Skeletal muscle satellite cell (primary cell): ENCODE measurements at regions not wholly inside any gene's neighbourhood (a gene's known extent, or its start where the extent isn't known, plus 50 kb on each side); places are given as distances from the start of the nearest gene placed in this dataset.

Experiments
- H3K27me3 ChIP-seq: 2 replicates; pipeline ENCODE4 v1.7.0; 2013; ENCODE audit warnings: low read length; ENCODE audit not compliant: control insufficient read depth, insufficient read depth
- H3K36me3 ChIP-seq: 2 replicates; pipeline ENCODE4 v1.7.0; 2013; ENCODE audit warnings: mild to moderate bottlenecking, control low read depth, low read length; ENCODE audit not compliant: insufficient read depth
- H3K4me1 ChIP-seq: 2 replicates; pipeline ENCODE4 v1.7.0; 2013; ENCODE audit warnings: low read length; ENCODE audit not compliant: control insufficient read depth, insufficient read depth
- H3K4me2 ChIP-seq: 2 replicates; pipeline ENCODE4 v1.7.0; 2013; ENCODE audit warnings: mild to moderate bottlenecking, low read length
- H3K4me3 ChIP-seq: 2 replicates; pipeline ENCODE4 v1.7.0; 2013; ENCODE audit warnings: low read length
- H3K9ac ChIP-seq: 2 replicates; pipeline ENCODE4 v1.7.0; 2013; ENCODE audit warnings: mild to moderate bottlenecking, low read depth, low read length, moderate library complexity
- H3K9me3 ChIP-seq: replicated peaks from 2 replicates; pipeline ENCODE4 v1.7.0; 2013; ENCODE audit warnings: mild to moderate bottlenecking, control low read depth, low read length

DNA sequence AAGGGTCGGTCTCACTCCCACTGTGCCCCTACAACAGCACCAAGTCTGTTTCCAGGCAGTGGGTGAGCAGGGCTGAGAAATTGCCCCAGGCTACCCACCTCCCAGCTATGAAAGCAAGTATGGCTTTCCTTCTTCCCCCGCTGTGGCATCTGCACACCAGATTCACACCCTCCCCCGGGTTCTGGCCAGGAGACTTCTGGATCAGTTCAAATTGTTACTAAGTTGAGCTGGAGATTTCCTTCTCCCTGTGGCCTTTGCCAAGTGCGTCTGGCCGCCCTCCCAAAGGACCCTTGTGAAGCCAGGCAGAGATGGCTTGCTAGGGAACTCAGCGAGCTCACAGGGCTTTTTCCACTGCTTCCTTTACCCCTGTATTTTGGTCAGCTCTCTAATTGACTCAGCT is 555.4 kb downstream of the SH2D4B start:
- Histone ChIP-seq H3K4me2 (no peak overlapping the region), H3K4me3 (no peak overlapping the region), H3K9me3 (peaks cover 9% of the 10 kb centered on the region), H3K36me3 (no peaks in the 10 kb centered on the region), H3K9ac (no peak overlapping the region), H3K4me1 (no peaks in the 10 kb centered on the region), H3K27me3 (no peaks in the 10 kb centered on the region)

DNA sequence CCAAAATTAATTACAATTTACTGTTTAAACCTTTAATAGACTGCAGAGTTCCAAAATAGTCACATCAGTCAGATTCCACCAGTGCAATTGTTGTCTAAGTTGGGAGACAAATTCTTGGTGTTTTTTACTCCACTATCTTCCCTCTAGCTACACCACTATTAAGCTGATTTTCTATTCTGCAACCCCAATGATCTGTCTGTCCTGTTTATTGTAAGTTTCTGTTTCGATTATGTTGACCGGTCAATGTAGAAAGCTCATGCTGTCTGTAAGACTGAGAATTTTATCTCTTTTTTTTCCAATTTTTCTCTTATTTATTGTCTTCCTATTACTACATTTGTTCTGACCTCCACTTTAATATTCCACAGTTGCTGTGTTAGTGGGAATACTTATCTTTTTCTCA is 557.5 kb downstream of the SH2D4B start:
- H3K9ac ChIP-seq: no peak overlapping the region
- no peaks in the 10 kb centered on the region for H3K36me3 ChIP-seq
- H3K4me3 ChIP-seq: no peak overlapping the region
- no peaks in the 10 kb centered on the region for H3K4me1 ChIP-seq
- no peaks in the 10 kb centered on the region for H3K27me3 ChIP-seq
- no peak overlapping the region for H3K4me2 ChIP-seq
- H3K9me3 ChIP-seq: peaks cover 9% of the 10 kb centered on the region

DNA sequence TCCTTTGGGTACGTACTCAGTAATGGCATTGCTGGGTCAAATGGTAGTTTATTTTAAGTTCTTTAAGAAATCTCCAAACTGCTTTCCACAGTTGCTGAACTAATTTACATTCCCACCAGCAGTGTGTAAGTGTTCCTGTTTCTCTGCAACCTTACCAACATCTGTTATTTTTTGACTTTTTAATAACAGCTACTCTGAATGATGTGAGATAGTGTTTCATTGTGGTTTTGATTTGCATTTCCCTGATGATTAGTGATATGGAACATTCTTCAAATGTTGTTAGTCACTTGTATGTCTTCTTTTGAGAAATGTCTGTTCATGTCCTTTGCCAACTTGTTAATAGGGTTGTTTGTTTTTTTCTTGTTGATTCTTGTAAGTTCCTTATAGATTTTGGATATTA is 558.9 kb downstream of the SH2D4B start:
- H3K9ac ChIP-seq: no peak overlapping the region
- H3K4me2 ChIP-seq: no peak overlapping the region
- H3K4me1 ChIP-seq: no peaks in the 10 kb centered on the region
- peaks cover 9% of the 10 kb centered on the region for H3K9me3 ChIP-seq
- H3K27me3 ChIP-seq: no peaks in the 10 kb centered on the region
- H3K36me3 ChIP-seq: no peaks in the 10 kb centered on the region
- H3K4me3 ChIP-seq: no peak overlapping the region

DNA sequence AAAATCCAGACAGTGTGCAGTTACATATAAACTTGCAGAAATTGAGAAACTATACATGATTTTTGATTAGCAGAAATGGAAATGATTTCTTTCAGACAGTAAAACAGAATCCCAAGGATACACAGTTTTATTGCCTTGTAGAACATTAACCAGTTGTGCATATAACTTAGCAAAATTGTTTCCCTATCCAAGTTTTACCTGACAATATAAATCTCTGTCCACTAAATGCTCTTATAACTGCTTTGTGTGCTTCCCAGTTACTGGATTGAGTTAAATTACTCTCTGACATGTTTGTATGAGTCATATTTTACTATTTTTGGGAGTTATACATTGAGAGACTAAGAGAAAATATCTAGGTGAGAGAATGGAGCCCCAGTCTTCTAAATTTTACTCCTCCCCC is 563.4 kb downstream of the SH2D4B start:
- H3K4me3 ChIP-seq: no peak overlapping the region
- H3K27me3 ChIP-seq: no peaks in the 10 kb centered on the region
- H3K9me3 ChIP-seq: peaks cover 6% of the 10 kb centered on the region
- no peaks in the 10 kb centered on the region for H3K36me3 ChIP-seq
- no peaks in the 10 kb centered on the region for H3K4me1 ChIP-seq
- H3K4me2 ChIP-seq: no peak overlapping the region
- H3K9ac ChIP-seq: no peak overlapping the region

DNA sequence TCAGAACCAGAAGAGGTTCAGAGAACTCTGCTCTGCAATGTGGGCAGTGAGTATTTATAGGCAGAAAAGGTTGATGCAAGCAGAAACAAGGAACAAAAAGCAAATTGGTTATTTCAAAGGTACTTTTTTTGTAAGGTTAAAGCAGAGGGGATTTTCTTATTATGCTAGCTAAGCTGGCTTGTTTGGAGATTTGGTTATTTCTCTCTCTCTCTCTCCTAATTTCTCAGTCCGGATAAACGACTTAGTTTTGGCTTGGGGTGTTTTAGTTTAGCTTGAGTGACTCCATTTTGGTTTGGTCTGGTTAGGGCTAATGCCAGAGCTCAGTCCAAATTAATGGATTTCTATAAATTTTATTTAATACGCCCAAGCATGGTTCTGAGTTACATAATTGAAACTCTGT is 566.8 kb downstream of the SH2D4B start:
- H3K27me3 ChIP-seq: no peaks in the 10 kb centered on the region
- no peak overlapping the region for H3K9ac ChIP-seq
- no peaks in the 10 kb centered on the region for H3K4me1 ChIP-seq
- no peak overlapping the region for H3K4me2 ChIP-seq
- H3K4me3 ChIP-seq: no peak overlapping the region
- peaks cover 4% of the 10 kb centered on the region for H3K9me3 ChIP-seq
- H3K36me3 ChIP-seq: no peaks in the 10 kb centered on the region

DNA sequence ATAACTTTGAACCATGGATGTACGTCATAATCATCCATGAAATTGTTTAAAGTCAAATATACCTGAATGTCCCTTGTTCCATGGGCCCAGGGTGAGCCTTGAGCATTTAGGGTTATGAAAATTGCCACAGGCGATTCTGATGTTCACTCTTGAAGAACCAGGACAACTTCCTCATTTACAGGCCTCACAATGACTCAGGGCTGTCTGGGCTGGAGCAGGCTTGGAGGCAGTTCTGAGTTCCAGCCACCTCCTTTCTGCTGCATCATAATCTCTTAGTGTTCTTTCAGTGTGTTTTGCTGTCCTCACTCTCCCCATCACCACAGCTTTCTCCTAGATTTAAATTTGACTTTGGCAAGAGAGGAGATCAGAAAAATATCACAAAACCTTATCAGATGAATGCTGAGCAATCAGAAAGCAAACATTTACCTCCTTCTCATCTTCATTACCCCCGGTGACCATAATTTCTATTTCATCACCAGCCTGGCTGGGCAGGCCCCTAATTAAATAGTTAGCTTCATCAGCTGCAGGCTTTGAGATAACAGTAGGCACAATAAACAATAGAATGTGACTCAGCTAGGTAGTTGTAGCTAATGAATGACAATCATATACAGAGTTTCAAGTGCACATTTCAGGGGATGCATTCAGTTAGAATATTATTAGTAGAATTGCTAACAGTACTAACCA is 571.0 kb downstream of the SH2D4B start:
- Histone ChIP-seq H3K9me3 (no peaks in the 10 kb centered on the region), H3K36me3 (no peaks in the 10 kb centered on the region), H3K4me3 (no peak overlapping the region), H3K27me3 (no peaks in the 10 kb centered on the region), H3K4me1 (no peaks in the 10 kb centered on the region), H3K9ac (no peak overlapping the region), H3K4me2 (no peak overlapping the region)

DNA sequence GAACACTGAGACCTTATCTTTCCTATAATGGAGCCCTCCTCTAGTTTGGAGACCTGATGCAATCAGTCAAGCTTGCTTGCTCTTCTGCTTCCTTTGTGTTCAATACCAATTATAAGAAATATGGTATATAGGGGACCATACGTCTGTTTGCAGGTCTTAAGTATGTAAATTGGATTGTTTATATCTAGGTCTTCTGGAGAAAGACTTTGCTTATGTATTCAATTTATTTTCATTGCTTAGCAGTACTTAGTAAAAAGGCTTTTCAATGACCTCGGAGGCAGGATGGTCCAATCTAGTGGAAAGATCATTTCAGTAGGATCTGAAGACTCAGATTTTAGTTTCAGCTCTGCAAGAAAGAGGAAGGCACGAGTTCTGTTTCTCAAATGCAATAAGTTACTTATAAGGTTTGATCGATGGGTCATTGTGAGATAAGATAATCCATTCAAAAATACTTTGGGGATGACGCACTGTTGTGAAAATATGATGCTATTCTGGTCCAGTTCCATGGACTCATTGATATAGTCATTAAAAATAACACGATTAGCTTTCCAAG is 571.6 kb downstream of the SH2D4B start:
- Histone ChIP-seq H3K4me2 (no peak overlapping the region), H3K9me3 (no peaks in the 10 kb centered on the region), H3K9ac (no peak overlapping the region), H3K4me1 (no peaks in the 10 kb centered on the region), H3K4me3 (no peak overlapping the region), H3K36me3 (no peaks in the 10 kb centered on the region), H3K27me3 (no peaks in the 10 kb centered on the region)

DNA sequence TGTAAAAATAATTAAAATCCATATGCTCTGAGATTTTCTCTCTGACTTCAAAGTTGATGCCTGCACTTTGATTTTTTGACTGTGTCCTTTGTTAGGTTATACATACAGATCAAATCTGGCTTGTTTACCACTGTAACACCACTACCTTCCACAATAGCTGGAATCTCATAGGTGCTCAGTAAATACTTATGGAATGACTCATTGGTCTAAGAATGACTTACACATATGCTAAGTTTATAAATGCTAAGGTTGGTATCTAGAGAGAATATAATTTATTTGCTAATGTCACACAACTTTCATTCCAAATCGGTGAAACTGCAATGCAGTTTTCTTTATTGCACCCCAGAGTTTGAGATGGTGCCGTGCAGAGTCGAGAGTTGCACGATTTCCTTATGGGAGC is 578.5 kb downstream of the SH2D4B start:
- H3K4me3 ChIP-seq: no peak overlapping the region
- H3K36me3 ChIP-seq: no peaks in the 10 kb centered on the region
- no peak overlapping the region for H3K9ac ChIP-seq
- no peaks in the 10 kb centered on the region for H3K27me3 ChIP-seq
- H3K4me2 ChIP-seq: no peak overlapping the region
- H3K9me3 ChIP-seq: peaks cover 4% of the 10 kb centered on the region
- H3K4me1 ChIP-seq: no peaks in the 10 kb centered on the region

DNA sequence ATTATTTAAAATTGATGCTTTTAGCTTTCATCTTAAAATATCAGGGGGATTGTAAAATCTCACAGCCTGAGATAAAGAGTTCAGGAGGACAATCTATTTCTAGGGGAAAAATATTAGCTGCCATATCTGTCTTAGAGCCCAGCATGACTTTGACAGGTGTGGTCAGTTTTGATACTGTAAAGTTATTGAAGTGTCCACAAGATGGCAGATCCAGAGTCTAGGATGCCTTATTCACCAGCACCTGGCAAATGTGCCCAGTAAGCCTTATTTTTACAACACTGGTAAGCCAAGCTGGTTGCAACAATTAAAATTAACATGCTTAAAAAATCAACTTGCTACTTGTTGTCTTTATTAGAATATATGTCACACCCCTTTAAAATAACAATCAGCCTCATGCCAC is 579.3 kb downstream of the SH2D4B start:
- H3K27me3 ChIP-seq: no peaks in the 10 kb centered on the region
- H3K9ac ChIP-seq: no peak overlapping the region
- H3K36me3 ChIP-seq: no peaks in the 10 kb centered on the region
- no peak overlapping the region for H3K4me2 ChIP-seq
- peaks cover 4% of the 10 kb centered on the region for H3K9me3 ChIP-seq
- no peaks in the 10 kb centered on the region for H3K4me1 ChIP-seq
- no peak overlapping the region for H3K4me3 ChIP-seq

DNA sequence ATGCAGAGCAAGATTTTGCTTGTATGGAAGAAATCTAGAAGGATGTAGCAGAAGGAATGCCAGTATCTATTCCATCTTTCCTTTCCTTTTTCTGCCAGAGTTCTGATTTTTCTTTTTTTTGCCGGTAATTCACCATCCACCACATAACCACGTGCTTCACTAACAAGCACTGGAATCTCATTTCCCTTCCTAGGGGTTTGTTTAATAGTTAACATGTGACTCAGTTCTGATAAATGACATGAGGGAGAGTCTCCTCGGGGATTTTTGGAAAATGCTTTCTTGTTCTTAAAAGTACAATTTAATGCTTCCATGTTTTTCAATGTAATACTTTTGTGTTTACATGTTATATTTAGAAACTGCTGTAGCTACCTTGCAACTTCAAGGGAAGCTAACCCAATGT is 590.2 kb downstream of the SH2D4B start:
- Histone ChIP-seq H3K4me1 (no peaks in the 10 kb centered on the region), H3K4me2 (no peak overlapping the region), H3K4me3 (no peak overlapping the region), H3K27me3 (no peaks in the 10 kb centered on the region), H3K9me3 (peaks cover 3% of the 10 kb centered on the region), H3K9ac (no peak overlapping the region), H3K36me3 (no peaks in the 10 kb centered on the region)

DNA sequence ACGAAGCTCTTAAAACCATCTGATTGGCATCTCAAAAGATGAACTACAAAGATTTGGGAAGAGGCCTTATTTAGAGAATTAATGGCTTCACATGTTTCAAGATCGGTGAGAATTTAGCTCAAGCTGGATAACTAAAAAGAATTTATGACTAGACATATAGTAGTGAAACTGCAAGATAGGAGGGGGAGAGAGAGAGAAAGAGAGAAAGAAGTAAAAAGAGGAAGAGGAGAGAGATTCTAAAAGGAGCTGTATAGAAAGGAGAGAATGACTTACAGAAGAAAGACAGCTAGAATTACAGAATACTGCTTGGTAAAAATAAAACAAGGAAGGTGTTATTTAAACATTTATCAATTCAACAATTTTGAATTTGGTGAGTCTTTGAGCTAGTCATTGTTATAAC is 592.3 kb downstream of the SH2D4B start:
- H3K27me3 ChIP-seq: no peaks in the 10 kb centered on the region
- no peak overlapping the region for H3K9ac ChIP-seq
- H3K4me1 ChIP-seq: no peaks in the 10 kb centered on the region
- no peak overlapping the region for H3K4me3 ChIP-seq
- H3K9me3 ChIP-seq: peaks cover 3% of the 10 kb centered on the region
- no peaks in the 10 kb centered on the region for H3K36me3 ChIP-seq
- no peak overlapping the region for H3K4me2 ChIP-seq

DNA sequence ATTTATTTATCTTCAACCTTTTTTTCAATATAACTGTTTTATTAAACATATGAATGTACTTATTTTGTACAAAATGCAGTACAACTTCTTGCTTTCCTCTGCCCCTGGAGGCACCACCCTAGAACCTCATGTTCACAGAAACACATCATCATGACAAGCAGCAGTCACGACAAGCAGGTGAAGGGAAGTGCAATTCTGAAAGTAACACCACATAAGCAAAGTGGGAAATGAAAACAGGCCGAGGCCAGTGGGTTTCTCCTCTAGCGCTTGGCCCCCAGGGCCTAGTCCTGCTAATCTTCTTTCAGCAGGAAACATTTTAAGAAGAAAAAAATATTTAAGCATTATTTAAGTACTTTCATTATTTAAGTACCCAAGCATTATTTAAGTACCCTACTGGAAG is 598.1 kb downstream of the SH2D4B start:
- H3K4me3 ChIP-seq: no peak overlapping the region
- no peak overlapping the region for H3K4me2 ChIP-seq
- H3K4me1 ChIP-seq: no peaks in the 10 kb centered on the region
- H3K36me3 ChIP-seq: no peaks in the 10 kb centered on the region
- H3K9me3 ChIP-seq: peaks cover 2% of the 10 kb centered on the region
- H3K27me3 ChIP-seq: no peaks in the 10 kb centered on the region
- H3K9ac ChIP-seq: no peak overlapping the region
